HCT116 (cell line): ENCODE measurements at regions not wholly inside any gene's neighbourhood (a gene's known extent, or its start where the extent isn't known, plus 50 kb on each side); places are given as distances from the start of the nearest gene placed in this dataset.
"Not testable (repeated sequence)": the region's sequence is repeated elsewhere in the genome, so short reads cannot be mapped to it uniquely, and the experiment has no call there.

Experiments
- ATAC-seq: fragments of 200-7000 bp; cut with Tn5 transposase; 2 replicates; pipeline ENCODE4 v1.9.1; 2020; ENCODE audit warnings: mild to moderate bottlenecking, moderate library complexity
- BruUV-seq: library from RNA; stranded (reverse); fragments of 400-500 nt; replicated peaks from 2 replicates; lab custom pipeline; 2021; lab: Mats Ljungman, UMichigan
- CTCF ChIA-PET: fragments of 300-600 bp; sonication (Branson Sonifier 250); formaldehyde crosslinking; loops from one replicate; lab custom pipeline; 2021; ENCODE audit warnings: antibody characterized with exemption; lab: Charles Lee
- POLR2A ChIA-PET: fragments of 300-600, 350-600 bp; sonication (Branson Sonifier 250); formaldehyde crosslinking; loops from one replicate; lab custom pipeline; 2021; ENCODE audit warnings: antibody characterized with exemption; lab: Charles Lee
- RAD21 ChIA-PET, 2 experiments: fragments of 300-600 bp; sonication (Branson Sonifier 250); formaldehyde crosslinking; loops; one replicate each; lab custom pipeline; 2023; ENCODE audit warnings: low total read pairs in 2 of 2; ENCODE audit not compliant: uncharacterized antibody in 2 of 2, unreplicated experiment in 2 of 2, low non-redundant PET in 1 of 2; lab: Charles Lee
- DNase-seq: peaks from one replicate; pipeline ENCODE4 v3.0.0-alpha.2; 2010; ENCODE audit warnings: low read depth, low spot score
- H2AFZ ChIP-seq: fragments of 200-600 bp; shearing (Covaris generic), sonication (generic); 2 replicates; pipeline ENCODE4 v1.6.1; 2017; ENCODE audit warnings: low read depth, mixed run types, mixed read lengths, antibody characterized with exemption, low read length; ENCODE audit not compliant: poor library complexity, severe bottlenecking
- H3K27ac ChIP-seq: 2 replicates; pipeline ENCODE4 v1.5.1; 2012; ENCODE audit warnings: low read depth, low read length
- H3K27me3 ChIP-seq: fragments of 200-600 bp; sonication (generic); 2 replicates; pipeline ENCODE4 v1.6.1; 2016; ENCODE audit warnings: mixed run types, low read length, mixed read lengths; ENCODE audit not compliant: insufficient read depth
- H3K36me3 ChIP-seq, 2 experiments: fragments of 200-500 bp in 1 of 2; fragments of 200-600 bp in 1 of 2; sonication (Bioruptor generic) in 1 of 2; sonication (generic) in 1 of 2; 2 replicates each; pipeline versions ENCODE4 v1.5.1 to v1.6.1; 2014 to 2016; ENCODE audit warnings: low read length in 2 of 2, inconsistent platforms in 1 of 2, mixed read lengths in 1 of 2, mixed run types in 1 of 2; ENCODE audit not compliant: insufficient read depth in 2 of 2, control insufficient read depth in 1 of 2
- H3K4me1 ChIP-seq, 2 experiments: fragments of 200-600 bp in 1 of 2; sonication (generic) in 1 of 2; 2 replicates each; pipeline versions ENCODE4 v1.5.1 to v1.6.1; 2012 to 2017; ENCODE audit warnings: low read length in 2 of 2, inconsistent platforms in 1 of 2, mild to moderate bottlenecking in 1 of 2, mixed read lengths in 1 of 2, mixed run types in 1 of 2, moderate library complexity in 1 of 2; ENCODE audit not compliant: insufficient read depth in 2 of 2, control insufficient read depth in 1 of 2
- H3K4me2 ChIP-seq: fragments of 200-600 bp; sonication (generic); 2 replicates; pipeline ENCODE4 v1.6.1; 2017; ENCODE audit warnings: mixed run types, low read length, mixed read lengths
- H3K4me3 ChIP-seq, 2 experiments: fragments of 200-600 bp in 1 of 2; sonication (generic) in 1 of 2; replicated peaks in 1 of 2; 2 replicates each; pipeline ENCODE4 v1.5.1; 2011 to 2016; ENCODE audit warnings: low read length in 2 of 2, control low read depth in 1 of 2, low read depth in 1 of 2, mild to moderate bottlenecking in 1 of 2, mixed read lengths in 1 of 2, mixed run types in 1 of 2
- H3K79me2 ChIP-seq: fragments of 200-600 bp; sonication (generic); 2 replicates; pipeline ENCODE4 v1.6.1; 2017; ENCODE audit warnings: mild to moderate bottlenecking, mixed run types, low read length, moderate library complexity, mixed read lengths; ENCODE audit not compliant: insufficient read depth
- H3K9ac ChIP-seq: fragments of 200-600 bp; sonication (generic); 2 replicates; pipeline ENCODE4 v1.6.1; 2016; ENCODE audit warnings: low read length, mixed read lengths
- H3K9me2 ChIP-seq: fragments of 200-600 bp; sonication (generic), shearing (Covaris generic); 2 replicates; pipeline ENCODE4 v1.6.1; 2017; ENCODE audit warnings: mixed run types, mild to moderate bottlenecking, moderate library complexity; ENCODE audit not compliant: insufficient read depth
- H3K9me3 ChIP-seq, 2 experiments: fragments of 200-500 bp in 1 of 2; fragments of 200-600 bp in 1 of 2; sonication (Bioruptor generic) in 1 of 2; sonication (generic) in 1 of 2; 2 replicates each; pipeline ENCODE4 v1.6.1; 2014 to 2017; ENCODE audit warnings: low read length in 2 of 2, mixed read lengths in 2 of 2, inconsistent platforms in 1 of 2, low read depth in 1 of 2, mild to moderate bottlenecking in 1 of 2, mixed run types in 1 of 2, moderate library complexity in 1 of 2; ENCODE audit not compliant: control insufficient read depth in 1 of 2, insufficient read depth in 1 of 2
- H4K20me1 ChIP-seq: fragments of 200-600 bp; sonication (generic), shearing (Covaris generic); 2 replicates; pipeline ENCODE4 v1.6.1; 2017; ENCODE audit warnings: mixed run types, mild to moderate bottlenecking, moderate library complexity; ENCODE audit not compliant: insufficient read depth
- EZH2phosphoT487 ChIP-seq: fragments of 200-600 bp; IDR thresholded peaks from 2 replicates; pipeline ENCODE4 v1.6.1; 2018; ENCODE audit warnings: antibody characterized with exemption, borderline replicate concordance
- intact Hi-C: fragments of 100-400 bp; cut with micrococcal nuclease; formaldehyde crosslinking; loops from 2 replicates; pipeline ENCODE4 v1.10.0; 2022
- TF ChIP-seq, protein P1 (sequence below): IDR thresholded peaks from 2 replicates; pipeline ENCODE4 v1.6.1; 2011; ENCODE audit warnings: mild to moderate bottlenecking, low read length, moderate library complexity; ENCODE audit not compliant: insufficient replicate concordance; ENCODE audit errors: extremely low read depth

DNA sequence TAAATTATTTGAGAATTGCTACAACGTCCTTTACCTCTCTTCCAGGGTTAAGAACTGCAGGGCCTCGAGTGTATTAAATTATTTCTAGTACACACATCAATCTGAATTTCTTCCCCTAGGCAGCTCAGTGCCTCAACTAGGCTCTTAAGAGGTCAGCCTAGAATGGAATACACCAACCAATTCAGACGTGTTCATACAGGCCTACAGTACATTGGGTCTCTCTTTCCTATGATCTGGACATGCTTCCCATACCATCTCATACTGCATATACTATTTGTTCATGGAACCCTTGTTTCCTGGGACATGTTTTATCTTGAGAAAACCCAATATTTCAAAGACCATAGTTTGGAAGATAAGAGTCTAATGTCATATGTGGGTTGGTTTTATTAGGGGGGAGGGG lies 434.1 kb upstream of the WWC1 start:
- Histone ChIP-seq H3K27ac (no peak overlapping the region), H3K4me3 (no peak overlapping the region), H3K9me2 (no peaks in the 10 kb centered on the region), H3K79me2 (no peaks in the 10 kb centered on the region), H3K9me3 (no peaks in the 10 kb centered on the region), H3K4me1 (no peaks in the 10 kb centered on the region), H3K4me2 (no peak overlapping the region), H4K20me1 (no peaks in the 10 kb centered on the region), H2AFZ (no peak overlapping the region), H3K27me3 (no peaks in the 10 kb centered on the region; the same call in 1 of the 2 replicates), H3K36me3 (no peaks in the 10 kb centered on the region), H3K9ac (no peak overlapping the region)
- RAD21 ChIA-PET = no interaction called here
- CTCF ChIA-PET = no interaction called here
- POLR2A ChIA-PET = no interaction called here
- DNase-seq = no peak
- TF ChIP-seq EZH2phosphoT487 = no peak
- TF ChIP-seq, protein P1, sequence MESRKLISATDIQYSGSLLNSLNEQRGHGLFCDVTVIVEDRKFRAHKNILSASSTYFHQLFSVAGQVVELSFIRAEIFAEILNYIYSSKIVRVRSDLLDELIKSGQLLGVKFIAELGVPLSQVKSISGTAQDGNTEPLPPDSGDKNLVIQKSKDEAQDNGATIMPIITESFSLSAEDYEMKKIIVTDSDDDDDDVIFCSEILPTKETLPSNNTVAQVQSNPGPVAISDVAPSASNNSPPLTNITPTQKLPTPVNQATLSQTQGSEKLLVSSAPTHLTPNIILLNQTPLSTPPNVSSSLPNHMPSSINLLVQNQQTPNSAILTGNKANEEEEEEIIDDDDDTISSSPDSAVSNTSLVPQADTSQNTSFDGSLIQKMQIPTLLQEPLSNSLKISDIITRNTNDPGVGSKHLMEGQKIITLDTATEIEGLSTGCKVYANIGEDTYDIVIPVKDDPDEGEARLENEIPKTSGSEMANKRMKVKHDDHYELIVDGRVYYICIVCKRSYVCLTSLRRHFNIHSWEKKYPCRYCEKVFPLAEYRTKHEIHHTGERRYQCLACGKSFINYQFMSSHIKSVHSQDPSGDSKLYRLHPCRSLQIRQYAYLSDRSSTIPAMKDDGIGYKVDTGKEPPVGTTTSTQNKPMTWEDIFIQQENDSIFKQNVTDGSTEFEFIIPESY = no peak
- no TSS peak for BruUV-seq
- ATAC-seq = no peak
- intact Hi-C loops = no loop called here

DNA sequence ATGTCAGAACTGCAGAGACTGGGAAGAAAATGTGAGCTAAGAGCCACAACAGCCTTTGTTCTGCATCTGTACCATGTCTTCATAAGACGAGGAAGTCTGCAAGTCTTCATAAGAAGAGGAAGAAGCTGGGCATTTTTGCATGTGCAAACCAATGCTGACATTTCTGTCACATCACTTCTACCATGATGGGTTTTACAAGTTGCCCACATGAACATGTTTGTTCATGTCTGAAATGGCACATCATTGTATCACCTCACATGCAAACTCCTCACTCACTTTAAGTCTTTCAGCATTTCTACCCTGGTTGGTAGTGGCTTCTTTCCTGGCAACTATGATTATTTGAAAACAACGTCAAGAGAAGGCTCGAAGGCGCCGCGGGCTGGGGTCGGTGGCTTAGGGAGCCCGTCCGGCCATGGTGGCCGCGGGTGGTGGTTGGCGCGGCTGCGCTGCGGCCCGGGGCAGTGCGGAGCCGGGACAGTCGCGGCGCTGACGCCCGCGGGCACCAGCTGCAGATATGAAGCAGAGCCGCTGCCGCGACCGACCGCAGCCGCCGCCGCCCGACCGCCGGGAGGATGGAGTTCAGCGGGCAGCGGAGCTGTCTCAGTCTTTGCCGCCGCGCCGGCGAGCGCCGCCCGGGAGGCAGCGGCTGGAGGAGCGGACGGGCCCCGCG lies 433.1 kb upstream of the WWC1 start:
- H3K27me3 ChIP-seq, H3K4me3 ChIP-seq, H3K9me3 ChIP-seq, POLR2A ChIA-PET, H3K36me3 ChIP-seq, H3K79me2 ChIP-seq, H4K20me1 ChIP-seq, CTCF ChIA-PET, intact Hi-C loops, H3K9ac ChIP-seq, ATAC-seq, H3K4me2 ChIP-seq, H3K4me1 ChIP-seq, BruUV-seq, H3K27ac ChIP-seq, DNase-seq, H2AFZ ChIP-seq, H3K9me2 ChIP-seq, RAD21 ChIA-PET: not testable (repeated sequence)
